Psoas muscle (tissue), 7 donors: ENCODE measurements at regions not wholly inside any gene's neighbourhood (a gene's known extent, or its start where the extent isn't known, plus 50 kb on each side); places are given as distances from the start of the nearest gene placed in this dataset.

ENCODE experiments used
- ATAC-seq, 4 donors: fragments of 200-7000 bp; cut with Tn5 transposase; one replicate each; pipeline ENCODE4 v1.9.1; 2020; ENCODE audit warnings: moderate library complexity in 3 of 4, mild to moderate bottlenecking in 2 of 4
- DNase-seq, 2 donors: peaks; one replicate each; pipeline ENCODE4 v3.0.0-alpha.2; 2020
- H3K27ac ChIP-seq: fragments of 200-600 bp; one replicate; pipeline ENCODE4 v1.8.0; 2022
- H3K27me3 ChIP-seq, 3 donors: fragments of 200-600 bp in 1 of 3; one replicate each; pipeline versions ENCODE4 v1.6.1 to v1.8.0; 2013 to 2022; ENCODE audit warnings: low read length in 2 of 3, mild to moderate bottlenecking in 2 of 3, moderate library complexity in 1 of 3; ENCODE audit not compliant: insufficient read depth in 3 of 3
- H3K36me3 ChIP-seq, 2 donors: fragments of 200-600 bp in 1 of 2; one replicate each; pipeline versions ENCODE4 v1.6.1 to v1.8.0; 2013 to 2022; ENCODE audit warnings: low read depth in 1 of 2, mild to moderate bottlenecking in 1 of 2, moderate library complexity in 1 of 2; ENCODE audit not compliant: insufficient read depth in 1 of 2
- H3K4me1 ChIP-seq: fragments of 200-600 bp; one replicate; pipeline ENCODE4 v1.8.0; 2022
- H3K4me3 ChIP-seq: fragments of 200-600 bp; one replicate; pipeline ENCODE4 v1.8.0; 2022; ENCODE audit warnings: mild to moderate bottlenecking
- H3K9me3 ChIP-seq: fragments of 200-600 bp; one replicate; pipeline ENCODE4 v1.8.0; 2022
- WGBS, 3 donors: extraction: QIAGEN DNeasy Blood & Tissue Kit; methylation state at CpG; one replicate each; pipeline versions ENCODE4 v1.1.6 to v1.1.7; 2013; 5-methylcytosine and 5-hydroxymethylcytosine counted together
- intact Hi-C, 2 donors: fragments of 100-400 bp; cut with DNase I; formaldehyde crosslinking; loops; one replicate each; pipeline versions ENCODE4 v1.11.0 to v1.14.2; 2022
- TF ChIP-seq, protein P1 (sequence below): fragments of 200-600 bp; IDR thresholded peaks from one replicate; pipeline ENCODE4 v1.8.0; 2022; ENCODE audit warnings: antibody characterized with exemption
- donor health status: healthy with polysubstance abuse.
- donor health status: DM: no; HTN: no; CAD: no; lungs with moderate emphysema.
- donor health status: Bipolar disorder and iron deficiency.
- donor health status: healthy.
- donor health status: DM: yes; HTN: yes; CAD: no.
- donor health status: DM: no; HTN: no; CAD: no.
- donor health status: DM: yes; HTN: yes; CAD: no.

- TF ChIP-seq, protein P1, sequence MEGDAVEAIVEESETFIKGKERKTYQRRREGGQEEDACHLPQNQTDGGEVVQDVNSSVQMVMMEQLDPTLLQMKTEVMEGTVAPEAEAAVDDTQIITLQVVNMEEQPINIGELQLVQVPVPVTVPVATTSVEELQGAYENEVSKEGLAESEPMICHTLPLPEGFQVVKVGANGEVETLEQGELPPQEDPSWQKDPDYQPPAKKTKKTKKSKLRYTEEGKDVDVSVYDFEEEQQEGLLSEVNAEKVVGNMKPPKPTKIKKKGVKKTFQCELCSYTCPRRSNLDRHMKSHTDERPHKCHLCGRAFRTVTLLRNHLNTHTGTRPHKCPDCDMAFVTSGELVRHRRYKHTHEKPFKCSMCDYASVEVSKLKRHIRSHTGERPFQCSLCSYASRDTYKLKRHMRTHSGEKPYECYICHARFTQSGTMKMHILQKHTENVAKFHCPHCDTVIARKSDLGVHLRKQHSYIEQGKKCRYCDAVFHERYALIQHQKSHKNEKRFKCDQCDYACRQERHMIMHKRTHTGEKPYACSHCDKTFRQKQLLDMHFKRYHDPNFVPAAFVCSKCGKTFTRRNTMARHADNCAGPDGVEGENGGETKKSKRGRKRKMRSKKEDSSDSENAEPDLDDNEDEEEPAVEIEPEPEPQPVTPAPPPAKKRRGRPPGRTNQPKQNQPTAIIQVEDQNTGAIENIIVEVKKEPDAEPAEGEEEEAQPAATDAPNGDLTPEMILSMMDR, result no peak
- H3K4me1 ChIP-seq, result no peaks in the 10 kb centered on the region
- intact Hi-C loops, result no loop called here
- ATAC-seq (no peak), DNase-seq (no peak)
- no peaks in the 10 kb centered on the region for H3K27me3 ChIP-seq
- H3K4me3 ChIP-seq, result no peak overlapping the region
- H3K27ac ChIP-seq, result no peak overlapping the region
- WGBS, 3 donors, result 59 to 69% (median 62%) methylated on average over 4 of the region's 4 CpGs
- no peaks in the 10 kb centered on the region for H3K36me3 ChIP-seq
- H3K9me3 ChIP-seq, result no peaks in the 10 kb centered on the region
Observed at GRCh38 chr2:234373060-234373459, 123.8 kb downstream of the ARL4C start.

GRCh38 chr2:234372506-234372905 is 124.4 kb downstream of the ARL4C start:
- intact Hi-C loops, result no loop called here
- no peak overlapping the region for H3K4me3 ChIP-seq
- H3K9me3 ChIP-seq, result no peaks in the 10 kb centered on the region
- ATAC-seq (no peak), DNase-seq (no peak)
- no peaks in the 10 kb centered on the region for H3K36me3 ChIP-seq
- no peak overlapping the region for H3K27ac ChIP-seq
- H3K27me3 ChIP-seq, result no peaks in the 10 kb centered on the region
- TF ChIP-seq, protein P1, result no peak
- no peaks in the 10 kb centered on the region for H3K4me1 ChIP-seq
- 55 to 63% (median 56%) methylated on average over 2 of the region's 2 CpGs for WGBS, 3 donors

GRCh38 chr2:234368861-234369261 is 128.0 kb downstream of the ARL4C start:
- no peak overlapping the region for H3K27ac ChIP-seq
- H3K4me1 ChIP-seq, result no peaks in the 10 kb centered on the region
- H3K4me3 ChIP-seq, result no peak overlapping the region
- DNase-seq (peak in 1 of 2 donors; percentile 62), ATAC-seq (peak in 2 of 4 donors; percentile 45 to 59)
- TF ChIP-seq, protein P1, result no peak
- 27 to 41% (median 28%) methylated on average over 1 of the region's 1 CpG for WGBS, 3 donors
- intact Hi-C loops, result no loop called here
- H3K36me3 ChIP-seq, result no peaks in the 10 kb centered on the region
- H3K9me3 ChIP-seq, result no peaks in the 10 kb centered on the region
- no peaks in the 10 kb centered on the region for H3K27me3 ChIP-seq

- no peak for DNase-seq
- peak in 1 of 4 donors; percentile 19 for ATAC-seq
- Histone ChIP-seq H3K4me1 (no peaks in the 10 kb centered on the region), H3K4me3 (no peak overlapping the region), H3K9me3 (no peaks in the 10 kb centered on the region), H3K27ac (no peak overlapping the region), H3K36me3 (no peaks in the 10 kb centered on the region), H3K27me3 (no peaks in the 10 kb centered on the region)
- 50 to 72% (median 56%) methylated on average over 2 of the region's 2 CpGs for WGBS, 3 donors
- TF ChIP-seq, protein P1, result no peak
- intact Hi-C loops, result no loop called here
Observed at GRCh38 chr2:234366891-234367290, 130.0 kb downstream of the ARL4C start.

GRCh38 chr2:234364661-234365060 is 132.2 kb downstream of the ARL4C start:
- DNase-seq (no peak), ATAC-seq (no peak)
- no peaks in the 10 kb centered on the region for H3K36me3 ChIP-seq
- 59 to 71% (median 69%) methylated on average over 8 of the region's 8 CpGs for WGBS, 3 donors
- TF ChIP-seq, protein P1, result no peak
- no peak overlapping the region for H3K4me3 ChIP-seq
- no peak overlapping the region for H3K27ac ChIP-seq
- H3K27me3 ChIP-seq, result no peaks in the 10 kb centered on the region
- intact Hi-C loops, result no loop called here
- no peaks in the 10 kb centered on the region for H3K4me1 ChIP-seq
- peaks cover under 1% of the 10 kb centered on the region for H3K9me3 ChIP-seq
